Testis (tissue), 2 donors: ENCODE measurements at regions not wholly inside any gene's neighbourhood (a gene's known extent, or its start where the extent isn't known, plus 50 kb on each side); places are given as distances from the start of the nearest gene placed in this dataset.

Experiments used
- CTCF ChIP-seq, 3 experiments: fragments of 450-650 bp in 2 of 3; fragments of 200-600 bp in 1 of 3; sonication (generic) in 1 of 3; IDR thresholded peaks; one replicate each; pipeline ENCODE4 v1.5.1; 2016 to 2019; ENCODE audit warnings: antibody characterized with exemption in 3 of 3, mild to moderate bottlenecking in 2 of 3, moderate library complexity in 1 of 3
- POLR2A ChIP-seq: fragments of 450-650 bp; IDR thresholded peaks from one replicate; pipeline ENCODE4 v1.6.1; 2017; ENCODE audit warnings: antibody characterized with exemption, mild to moderate bottlenecking, moderate library complexity

GRCh38 chr10:10624567-10624962 is 393.1 kb upstream of the CELF2 start:
- TF ChIP-seq CTCF (IDR thresholded peaks at IDR 0.05) (no peak), POLR2A (no peak)
